PC-3 (cell line): ENCODE measurements at regions not wholly inside any gene's neighbourhood (a gene's known extent, or its start where the extent isn't known, plus 50 kb on each side); places are given as distances from the start of the nearest gene placed in this dataset.
A peak's percentile ranks its signal among the peaks of the same experiment; 100 is the strongest.

Experiments
- ATAC-seq: fragments of 200-7000 bp; cut with Tn5 transposase; 2 replicates; pipeline ENCODE4 v1.9.1; 2020; ENCODE audit warnings: mild to moderate bottlenecking, moderate library complexity
- BruUV-seq: library from RNA; stranded (reverse); fragments of 400-500 nt; replicated peaks from 2 replicates; lab custom pipeline; 2021; lab: Mats Ljungman, UMichigan
- CTCF ChIA-PET: fragments of 300-600 bp; sonication (Branson Sonifier 250); formaldehyde crosslinking; loops from one replicate; lab custom pipeline; 2022; ENCODE audit warnings: antibody characterized with exemption; lab: Charles Lee
- POLR2A ChIA-PET: fragments of 300-600 bp; sonication (Branson Sonifier 250); formaldehyde crosslinking; loops from one replicate; lab custom pipeline; 2022; ENCODE audit warnings: antibody characterized with exemption; ENCODE audit not compliant: unreplicated experiment; lab: Charles Lee
- DNase-seq: peaks from one replicate; pipeline ENCODE4 v3.0.0-alpha.2; 2015
- H2AFZ ChIP-seq: fragments of 300-600 bp; sonication (generic); 2 replicates; pipeline ENCODE4 v1.6.0; 2016; ENCODE audit warnings: antibody characterized with exemption, low read length
- H3F3A ChIP-seq: fragments of 300-600 bp; sonication (generic); one replicate; pipeline ENCODE4 v1.6.0; 2017; ENCODE audit warnings: antibody characterized with exemption, low read length, control low read depth, mild to moderate bottlenecking; ENCODE audit not compliant: unreplicated experiment
- H3K27ac ChIP-seq: fragments of 300-600 bp; sonication (generic); 2 replicates; pipeline ENCODE4 v1.5.1; 2016; ENCODE audit warnings: mild to moderate bottlenecking, low read length
- H3K27me3 ChIP-seq: fragments of 300-600 bp; sonication (generic); 2 replicates; pipeline ENCODE4 v1.6.1; 2016; ENCODE audit warnings: low read length, mixed read lengths
- H3K36me3 ChIP-seq: fragments of 300-600 bp; sonication (generic); 2 replicates; pipeline ENCODE4 v1.6.1; 2016; ENCODE audit warnings: low read depth, mixed run types, low read length, mixed read lengths
- H3K4me1 ChIP-seq: fragments of 300-600 bp; sonication (generic); 2 replicates; pipeline ENCODE4 v1.5.1; 2016; ENCODE audit warnings: low read length; ENCODE audit not compliant: insufficient read depth
- H3K4me2 ChIP-seq: fragments of 300-600 bp; sonication (generic); 2 replicates; pipeline ENCODE4 v1.6.0; 2016; ENCODE audit warnings: low read length
- H3K4me3 ChIP-seq: fragments of 300-600 bp; sonication (generic); 2 replicates; pipeline ENCODE4 v1.5.1; 2016; ENCODE audit warnings: mild to moderate bottlenecking, low read length, mixed read lengths
- H3K79me2 ChIP-seq: fragments of 300-600 bp; sonication (generic); 2 replicates; pipeline ENCODE4 v1.6.1; 2017; ENCODE audit warnings: low read length, mixed read lengths
- H3K9ac ChIP-seq: fragments of 300-600 bp; sonication (generic); 2 replicates; pipeline ENCODE4 v1.6.0; 2016; ENCODE audit warnings: mild to moderate bottlenecking, low read length
- H3K9me2 ChIP-seq: fragments of 300-600 bp; sonication (generic); replicated peaks from 2 replicates; pipeline ENCODE4 v1.6.1; 2016; ENCODE audit warnings: mixed run types, low read length, mixed read lengths
- H3K9me3 ChIP-seq: fragments of 300-600 bp; sonication (generic); 2 replicates; pipeline ENCODE4 v1.6.1; 2016; ENCODE audit warnings: low read length, mixed read lengths
- H4K20me1 ChIP-seq: fragments of 300-600 bp; sonication (generic); 2 replicates; pipeline ENCODE4 v1.6.1; 2016; ENCODE audit warnings: low read length, mixed read lengths
- EZH2 ChIP-seq: fragments of 300-600 bp; sonication (generic); IDR thresholded peaks from one replicate; pipeline ENCODE4 v1.6.1; 2017; ENCODE audit warnings: antibody characterized with exemption, mild to moderate bottlenecking, low read length; ENCODE audit not compliant: unreplicated experiment
- EZH2phosphoT487 ChIP-seq: fragments of 300-600 bp; sonication (generic); IDR thresholded peaks from 2 replicates; pipeline ENCODE4 v1.6.1; 2018; ENCODE audit warnings: mild to moderate bottlenecking, antibody characterized with exemption, low read length, borderline replicate concordance
- intact Hi-C: fragments of 100-400 bp; cut with micrococcal nuclease; formaldehyde crosslinking; loops from 2 replicates; pipeline ENCODE4 v1.9.0; 2023
- TF ChIP-seq, protein P1 (sequence below): fragments of 300-600 bp; sonication (generic); conservative IDR thresholded peaks from 2 replicates; pipeline ENCODE4 v1.5.1; 2017; ENCODE audit warnings: antibody characterized with exemption, low read depth, mild to moderate bottlenecking, low read length

DNA sequence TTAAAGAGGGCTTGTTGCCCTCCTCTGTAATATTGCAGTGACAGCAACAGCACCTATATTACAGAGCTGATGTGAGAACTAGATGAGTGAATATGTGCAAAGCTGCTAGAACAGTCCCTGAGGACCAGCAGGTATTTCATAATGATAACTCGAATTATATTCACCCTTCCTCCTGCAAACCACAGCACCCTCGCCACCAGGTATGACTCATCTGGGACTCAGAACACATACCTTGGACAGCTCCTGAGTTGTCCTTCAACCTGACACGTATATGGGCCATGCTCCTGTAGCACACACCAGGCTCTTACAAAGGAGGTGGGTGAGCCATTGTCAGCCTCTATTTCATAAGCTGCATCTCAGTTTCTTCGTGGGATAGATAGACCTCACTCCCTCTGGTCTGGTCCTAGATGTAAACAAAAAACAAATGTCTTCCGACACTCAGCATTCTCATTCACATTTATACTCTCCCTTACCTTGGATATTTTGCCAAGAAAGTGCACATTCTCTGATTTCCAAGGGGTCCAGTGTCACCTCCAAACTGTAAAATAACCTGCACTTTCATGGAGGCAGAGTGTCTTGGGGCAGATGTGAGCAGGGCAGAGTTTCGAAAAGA, 124.5 kb downstream of the TLE3 start:
- intact Hi-C loops, result no loop called here
- H3K27ac ChIP-seq, result no peak overlapping the region
- ATAC-seq, result peak; percentile 45
- no peak overlapping the region for H3K9ac ChIP-seq
- POLR2A ChIA-PET, result no interaction called here
- no peaks in the 10 kb centered on the region for H3K36me3 ChIP-seq
- TF ChIP-seq, protein P1, sequence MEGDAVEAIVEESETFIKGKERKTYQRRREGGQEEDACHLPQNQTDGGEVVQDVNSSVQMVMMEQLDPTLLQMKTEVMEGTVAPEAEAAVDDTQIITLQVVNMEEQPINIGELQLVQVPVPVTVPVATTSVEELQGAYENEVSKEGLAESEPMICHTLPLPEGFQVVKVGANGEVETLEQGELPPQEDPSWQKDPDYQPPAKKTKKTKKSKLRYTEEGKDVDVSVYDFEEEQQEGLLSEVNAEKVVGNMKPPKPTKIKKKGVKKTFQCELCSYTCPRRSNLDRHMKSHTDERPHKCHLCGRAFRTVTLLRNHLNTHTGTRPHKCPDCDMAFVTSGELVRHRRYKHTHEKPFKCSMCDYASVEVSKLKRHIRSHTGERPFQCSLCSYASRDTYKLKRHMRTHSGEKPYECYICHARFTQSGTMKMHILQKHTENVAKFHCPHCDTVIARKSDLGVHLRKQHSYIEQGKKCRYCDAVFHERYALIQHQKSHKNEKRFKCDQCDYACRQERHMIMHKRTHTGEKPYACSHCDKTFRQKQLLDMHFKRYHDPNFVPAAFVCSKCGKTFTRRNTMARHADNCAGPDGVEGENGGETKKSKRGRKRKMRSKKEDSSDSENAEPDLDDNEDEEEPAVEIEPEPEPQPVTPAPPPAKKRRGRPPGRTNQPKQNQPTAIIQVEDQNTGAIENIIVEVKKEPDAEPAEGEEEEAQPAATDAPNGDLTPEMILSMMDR, result no peak
- TF ChIP-seq EZH2, result no peak
- TF ChIP-seq EZH2phosphoT487, result no peak
- peak; percentile 85 for DNase-seq
- no peak overlapping the region for H3K4me2 ChIP-seq
- CTCF ChIA-PET, result no interaction called here
- H3K9me2 ChIP-seq, result no peaks in the 10 kb centered on the region
- no peaks in the 10 kb centered on the region for H3K4me1 ChIP-seq
- H3F3A ChIP-seq, result no peaks in the 10 kb centered on the region
- H3K79me2 ChIP-seq, result no peaks in the 10 kb centered on the region
- no TSS peak for BruUV-seq
- no peaks in the 10 kb centered on the region for H4K20me1 ChIP-seq
- H3K27me3 ChIP-seq, result peaks cover 13% of the 10 kb centered on the region; the same call in 1 of the 2 replicates
- no peak overlapping the region for H3K4me3 ChIP-seq
- no peaks in the 10 kb centered on the region for H3K9me3 ChIP-seq
- no peak overlapping the region for H2AFZ ChIP-seq

GRCh38 chr15:69973880-69974279, 123.8 kb downstream of the TLE3 start:
- H2AFZ ChIP-seq, result no peak overlapping the region
- no peaks in the 10 kb centered on the region for H3F3A ChIP-seq
- H3K27ac ChIP-seq, result no peak overlapping the region
- ATAC-seq (no peak), DNase-seq (no peak)
- POLR2A ChIA-PET, result no interaction called here
- H3K4me2 ChIP-seq, result no peak overlapping the region
- H3K36me3 ChIP-seq, result no peaks in the 10 kb centered on the region
- no peaks in the 10 kb centered on the region for H4K20me1 ChIP-seq
- H3K9me2 ChIP-seq, result no peaks in the 10 kb centered on the region
- CTCF ChIA-PET, result no interaction called here
- H3K27me3 ChIP-seq, result peaks cover 13% of the 10 kb centered on the region; the same call in 1 of the 2 replicates
- intact Hi-C loops, result no loop called here
- TF ChIP-seq, protein P1, result no peak
- TF ChIP-seq EZH2, result no peak
- TF ChIP-seq EZH2phosphoT487, result no peak
- H3K79me2 ChIP-seq, result no peaks in the 10 kb centered on the region
- no peak overlapping the region for H3K9ac ChIP-seq
- H3K9me3 ChIP-seq, result no peaks in the 10 kb centered on the region
- no TSS peak for BruUV-seq
- no peak overlapping the region for H3K4me3 ChIP-seq
- H3K4me1 ChIP-seq, result peaks cover 1% of the 10 kb centered on the region; the same call in 1 of the 2 replicates

GRCh38 chr15:69974321-69974720, 123.4 kb downstream of the TLE3 start:
- H3K27me3 ChIP-seq, result peaks cover 9% of the 10 kb centered on the region; the same call in 1 of the 2 replicates
- ChIA-PET CTCF (no interaction called here), POLR2A (no interaction called here)
- no peaks in the 10 kb centered on the region for H3K36me3 ChIP-seq
- no peaks in the 10 kb centered on the region for H3K9me2 ChIP-seq
- H3K4me1 ChIP-seq, result peaks cover 6% of the 10 kb centered on the region; the same call in 1 of the 2 replicates
- no peak overlapping the region for H3K9ac ChIP-seq
- no peak overlapping the region for H3K4me3 ChIP-seq
- H4K20me1 ChIP-seq, result no peaks in the 10 kb centered on the region
- H3K79me2 ChIP-seq, result no peaks in the 10 kb centered on the region
- no peaks in the 10 kb centered on the region for H3K9me3 ChIP-seq
- no TSS peak for BruUV-seq
- TF ChIP-seq EZH2phosphoT487, result no peak
- TF ChIP-seq, protein P1, result no peak
- TF ChIP-seq EZH2, result no peak
- no peak overlapping the region for H3K4me2 ChIP-seq
- ATAC-seq, result no peak
- no peaks in the 10 kb centered on the region for H3F3A ChIP-seq
- intact Hi-C loops, result no loop called here
- no peak overlapping the region for H3K27ac ChIP-seq
- no peak overlapping the region for H2AFZ ChIP-seq
- no peak for DNase-seq
